ENCODE measurements at regions not wholly inside any gene's neighbourhood (a gene's known extent, or its start where the extent isn't known, plus 50 kb on each side); places are given as distances from the start of the nearest gene placed in this dataset.
"Not testable (repeated sequence)": the region's sequence is repeated elsewhere in the genome, so short reads cannot be mapped to it uniquely, and the experiment has no call there.

DNA sequence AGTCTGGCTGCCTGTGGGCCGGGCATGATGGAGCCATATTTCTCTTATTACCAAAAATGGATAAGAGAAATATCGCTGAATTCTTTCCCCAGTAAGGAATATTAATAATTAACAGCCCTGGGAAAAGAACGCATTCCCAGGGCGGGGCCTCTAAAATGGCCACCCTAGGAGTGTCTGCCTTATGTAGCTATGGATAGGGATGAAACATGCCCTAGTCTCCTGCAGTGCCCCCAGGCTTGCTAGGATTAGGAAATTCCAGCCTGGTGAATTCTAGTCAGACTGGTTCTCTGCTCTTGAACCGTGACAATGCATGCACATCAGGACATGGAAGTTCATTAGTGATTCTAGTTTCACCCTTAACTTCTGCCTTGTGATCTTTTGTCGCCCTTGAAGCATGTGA, 64.0 kb upstream of the SAMSN1 start:
- TF ChIP-seq, protein P1, sequence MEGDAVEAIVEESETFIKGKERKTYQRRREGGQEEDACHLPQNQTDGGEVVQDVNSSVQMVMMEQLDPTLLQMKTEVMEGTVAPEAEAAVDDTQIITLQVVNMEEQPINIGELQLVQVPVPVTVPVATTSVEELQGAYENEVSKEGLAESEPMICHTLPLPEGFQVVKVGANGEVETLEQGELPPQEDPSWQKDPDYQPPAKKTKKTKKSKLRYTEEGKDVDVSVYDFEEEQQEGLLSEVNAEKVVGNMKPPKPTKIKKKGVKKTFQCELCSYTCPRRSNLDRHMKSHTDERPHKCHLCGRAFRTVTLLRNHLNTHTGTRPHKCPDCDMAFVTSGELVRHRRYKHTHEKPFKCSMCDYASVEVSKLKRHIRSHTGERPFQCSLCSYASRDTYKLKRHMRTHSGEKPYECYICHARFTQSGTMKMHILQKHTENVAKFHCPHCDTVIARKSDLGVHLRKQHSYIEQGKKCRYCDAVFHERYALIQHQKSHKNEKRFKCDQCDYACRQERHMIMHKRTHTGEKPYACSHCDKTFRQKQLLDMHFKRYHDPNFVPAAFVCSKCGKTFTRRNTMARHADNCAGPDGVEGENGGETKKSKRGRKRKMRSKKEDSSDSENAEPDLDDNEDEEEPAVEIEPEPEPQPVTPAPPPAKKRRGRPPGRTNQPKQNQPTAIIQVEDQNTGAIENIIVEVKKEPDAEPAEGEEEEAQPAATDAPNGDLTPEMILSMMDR (conservative IDR thresholded peaks at IDR 0.05; ENCODE audit: low read depth, low read length) = not testable (repeated sequence)
- TF ChIP-seq EZH2phosphoT487 (IDR thresholded peaks at IDR 0.05; ENCODE audit: borderline replicate concordance, low read length) = not testable (repeated sequence)
